ENCODE measurements at regions not wholly inside any gene's neighbourhood (a gene's known extent, or its start where the extent isn't known, plus 50 kb on each side); places are given as distances from the start of the nearest gene placed in this dataset.

GRCh38 chr6:87923389-87924050, 124.1 kb upstream of the SPACA1 start:
- Histone ChIP-seq H3K9me3 (ENCODE audit: control insufficient read depth in 5 of 5, low read length in 5 of 5) (no peaks in the 10 kb centered on the region), H3K27ac (ENCODE audit: low read depth, low read length) (no peak overlapping the region), H3K36me3 (ENCODE audit: control insufficient read depth in 5 of 5, insufficient read depth in 5 of 5, low read length in 5 of 5) (no peaks in the 10 kb centered on the region), H3K4me1 (ENCODE audit: control insufficient read depth in 5 of 5, insufficient read depth in 5 of 5, low read length in 5 of 5) (peaks cover 0 to 11% (median 7%) of the 10 kb centered on the region in 5 donors), H3K27me3 (ENCODE audit: control insufficient read depth in 5 of 5, insufficient read depth in 4 of 5, low read length in 5 of 5) (no peaks in the 10 kb centered on the region), H3K9ac (ENCODE audit: low read length in 5 of 5) (no peak overlapping the region), H3K4me3 (ENCODE audit: low read depth in 1 of 5, low read length in 5 of 5) (no peak overlapping the region)

GRCh38 chr6:87922947-87923330, 124.7 kb upstream of the SPACA1 start:
- Histone ChIP-seq H3K27me3 (ENCODE audit: control insufficient read depth in 5 of 5, insufficient read depth in 4 of 5, low read length in 5 of 5) (no peaks in the 10 kb centered on the region), H3K4me1 (ENCODE audit: control insufficient read depth in 5 of 5, insufficient read depth in 5 of 5, low read length in 5 of 5) (peaks cover 0 to 11% (median 7%) of the 10 kb centered on the region in 5 donors)

GRCh38 chr6:87922196-87922946, 125.3 kb upstream of the SPACA1 start:
- Histone ChIP-seq H3K27me3 (ENCODE audit: control insufficient read depth in 5 of 5, insufficient read depth in 4 of 5, low read length in 5 of 5) (no peaks in the 10 kb centered on the region), H3K4me1 (ENCODE audit: control insufficient read depth in 5 of 5, insufficient read depth in 5 of 5, low read length in 5 of 5) (peaks cover 0 to 11% (median 7%) of the 10 kb centered on the region in 5 donors), H3K9ac (ENCODE audit: low read length in 5 of 5) (no peak overlapping the region), H3K27ac (ENCODE audit: low read depth, low read length) (no peak overlapping the region), H3K4me3 (ENCODE audit: low read depth in 1 of 5, low read length in 5 of 5) (no peak overlapping the region), H3K9me3 (ENCODE audit: control insufficient read depth in 5 of 5, low read length in 5 of 5) (no peaks in the 10 kb centered on the region), H3K36me3 (ENCODE audit: control insufficient read depth in 5 of 5, insufficient read depth in 5 of 5, low read length in 5 of 5) (no peaks in the 10 kb centered on the region)

More at GRCh38 chr6:87922947-87923330, 124.7 kb upstream of the SPACA1 start:
- H3K9ac ChIP-seq (ENCODE audit: low read length in 5 of 5) = no peak overlapping the region
- H3K27ac ChIP-seq (ENCODE audit: low read depth, low read length) = no peak overlapping the region
- no peaks in the 10 kb centered on the region for H3K9me3 ChIP-seq (ENCODE audit: control insufficient read depth in 5 of 5, low read length in 5 of 5)
- no peaks in the 10 kb centered on the region for H3K36me3 ChIP-seq (ENCODE audit: control insufficient read depth in 5 of 5, insufficient read depth in 5 of 5, low read length in 5 of 5)
- H3K4me3 ChIP-seq (ENCODE audit: low read depth in 1 of 5, low read length in 5 of 5) = no peak overlapping the region

GRCh38 chr6:87921034-87921433, 126.6 kb upstream of the SPACA1 start:
- Histone ChIP-seq H3K4me1 (ENCODE audit: control insufficient read depth in 5 of 5, insufficient read depth in 5 of 5, low read length in 5 of 5) (peaks cover 0 to 11% (median 7%) of the 10 kb centered on the region in 5 donors), H3K27me3 (ENCODE audit: control insufficient read depth in 5 of 5, insufficient read depth in 4 of 5, low read length in 5 of 5) (no peaks in the 10 kb centered on the region), H3K9ac (ENCODE audit: low read length in 5 of 5) (no peak overlapping the region), H3K27ac (ENCODE audit: low read depth, low read length) (no peak overlapping the region), H3K4me3 (ENCODE audit: low read depth in 1 of 5, low read length in 5 of 5) (no peak overlapping the region), H3K9me3 (ENCODE audit: control insufficient read depth in 5 of 5, low read length in 5 of 5) (peaks cover 0 to 5% (median 3%) of the 10 kb centered on the region in 5 donors), H3K36me3 (ENCODE audit: control insufficient read depth in 5 of 5, insufficient read depth in 5 of 5, low read length in 5 of 5) (no peaks in the 10 kb centered on the region)

- Histone ChIP-seq H3K27me3 (ENCODE audit: control insufficient read depth in 5 of 5, insufficient read depth in 4 of 5, low read length in 5 of 5) (no peaks in the 10 kb centered on the region), H3K9me3 (ENCODE audit: control insufficient read depth in 5 of 5, low read length in 5 of 5) (peaks cover 0 to 9% (median 3%) of the 10 kb centered on the region in 5 donors), H3K4me3 (ENCODE audit: low read depth in 1 of 5, low read length in 5 of 5) (no peak overlapping the region), H3K4me1 (ENCODE audit: control insufficient read depth in 5 of 5, insufficient read depth in 5 of 5, low read length in 5 of 5) (peaks cover 0 to 11% (median 7%) of the 10 kb centered on the region in 5 donors), H3K27ac (ENCODE audit: low read depth, low read length) (no peak overlapping the region), H3K36me3 (ENCODE audit: control insufficient read depth in 5 of 5, insufficient read depth in 5 of 5, low read length in 5 of 5) (no peaks in the 10 kb centered on the region), H3K9ac (ENCODE audit: low read length in 5 of 5) (no peak overlapping the region)
These were observed 127.4 kb upstream of the SPACA1 start for GRCh38 chr6:87920245-87920644.

GRCh38 chr6:87919416-87919815, 128.2 kb upstream of the SPACA1 start:
- Histone ChIP-seq H3K4me1 (ENCODE audit: control insufficient read depth in 5 of 5, insufficient read depth in 5 of 5, low read length in 5 of 5) (peaks cover 0 to 11% (median 7%) of the 10 kb centered on the region in 5 donors), H3K9ac (ENCODE audit: low read length in 5 of 5) (no peak overlapping the region), H3K27me3 (ENCODE audit: control insufficient read depth in 5 of 5, insufficient read depth in 4 of 5, low read length in 5 of 5) (no peaks in the 10 kb centered on the region), H3K36me3 (ENCODE audit: control insufficient read depth in 5 of 5, insufficient read depth in 5 of 5, low read length in 5 of 5) (no peaks in the 10 kb centered on the region), H3K27ac (ENCODE audit: low read depth, low read length) (no peak overlapping the region), H3K4me3 (ENCODE audit: low read depth in 1 of 5, low read length in 5 of 5) (no peak overlapping the region), H3K9me3 (ENCODE audit: control insufficient read depth in 5 of 5, low read length in 5 of 5) (peaks cover 0 to 9% (median 3%) of the 10 kb centered on the region in 5 donors)

- no peaks in the 10 kb centered on the region for H3K36me3 ChIP-seq (ENCODE audit: control insufficient read depth in 5 of 5, insufficient read depth in 5 of 5, low read length in 5 of 5)
- H3K27me3 ChIP-seq (ENCODE audit: control insufficient read depth in 5 of 5, insufficient read depth in 4 of 5, low read length in 5 of 5) = no peaks in the 10 kb centered on the region
- H3K4me1 ChIP-seq (ENCODE audit: control insufficient read depth in 5 of 5, insufficient read depth in 5 of 5, low read length in 5 of 5) = peaks cover 0 to 11% (median 7%) of the 10 kb centered on the region in 5 donors
- H3K27ac ChIP-seq (ENCODE audit: low read depth, low read length) = no peak overlapping the region
- H3K4me3 ChIP-seq (ENCODE audit: low read depth in 1 of 5, low read length in 5 of 5) = no peak overlapping the region
- no peak overlapping the region for H3K9ac ChIP-seq (ENCODE audit: low read length in 5 of 5)
- peaks cover 0 to 9% (median 3%) of the 10 kb centered on the region in 5 donors for H3K9me3 ChIP-seq (ENCODE audit: control insufficient read depth in 5 of 5, low read length in 5 of 5)
These were observed 128.6 kb upstream of the SPACA1 start for GRCh38 chr6:87919001-87919400.

- no peak overlapping the region for H3K27ac ChIP-seq (ENCODE audit: low read depth, low read length)
- H3K36me3 ChIP-seq (ENCODE audit: control insufficient read depth in 5 of 5, insufficient read depth in 5 of 5, low read length in 5 of 5) = no peaks in the 10 kb centered on the region
- peaks cover 0 to 9% (median 3%) of the 10 kb centered on the region in 5 donors for H3K9me3 ChIP-seq (ENCODE audit: control insufficient read depth in 5 of 5, low read length in 5 of 5)
- no peak overlapping the region for H3K9ac ChIP-seq (ENCODE audit: low read length in 5 of 5)
- H3K4me3 ChIP-seq (ENCODE audit: low read depth in 1 of 5, low read length in 5 of 5) = no peak overlapping the region
- H3K4me1 ChIP-seq (ENCODE audit: control insufficient read depth in 5 of 5, insufficient read depth in 5 of 5, low read length in 5 of 5) = peaks cover 0 to 11% (median 7%) of the 10 kb centered on the region in 5 donors
- no peaks in the 10 kb centered on the region for H3K27me3 ChIP-seq (ENCODE audit: control insufficient read depth in 5 of 5, insufficient read depth in 4 of 5, low read length in 5 of 5)
These were observed 129.1 kb upstream of the SPACA1 start for GRCh38 chr6:87918461-87918941.

- H3K27me3 ChIP-seq (ENCODE audit: control insufficient read depth in 5 of 5, insufficient read depth in 4 of 5, low read length in 5 of 5) = no peaks in the 10 kb centered on the region
- H3K36me3 ChIP-seq (ENCODE audit: control insufficient read depth in 5 of 5, insufficient read depth in 5 of 5, low read length in 5 of 5) = no peaks in the 10 kb centered on the region
- H3K4me3 ChIP-seq (ENCODE audit: low read depth in 1 of 5, low read length in 5 of 5) = no peak overlapping the region
- H3K9ac ChIP-seq (ENCODE audit: low read length in 5 of 5) = no peak overlapping the region
- no peak overlapping the region for H3K27ac ChIP-seq (ENCODE audit: low read depth, low read length)
- H3K4me1 ChIP-seq (ENCODE audit: control insufficient read depth in 5 of 5, insufficient read depth in 5 of 5, low read length in 5 of 5) = peaks cover 0 to 11% (median 7%) of the 10 kb centered on the region in 5 donors
- H3K9me3 ChIP-seq (ENCODE audit: control insufficient read depth in 5 of 5, low read length in 5 of 5) = peaks cover 0 to 9% (median 3%) of the 10 kb centered on the region in 5 donors
These were observed 129.8 kb upstream of the SPACA1 start for GRCh38 chr6:87917886-87918285.

GRCh38 chr6:87916446-87916845, 131.2 kb upstream of the SPACA1 start:
- no peak overlapping the region for H3K9ac ChIP-seq (ENCODE audit: low read length in 5 of 5)
- no peaks in the 10 kb centered on the region for H3K27me3 ChIP-seq (ENCODE audit: control insufficient read depth in 5 of 5, insufficient read depth in 4 of 5, low read length in 5 of 5)
- H3K36me3 ChIP-seq (ENCODE audit: control insufficient read depth in 5 of 5, insufficient read depth in 5 of 5, low read length in 5 of 5) = no peaks in the 10 kb centered on the region
- H3K27ac ChIP-seq (ENCODE audit: low read depth, low read length) = no peak overlapping the region
- H3K4me1 ChIP-seq (ENCODE audit: control insufficient read depth in 5 of 5, insufficient read depth in 5 of 5, low read length in 5 of 5) = no peaks in the 10 kb centered on the region
- peaks cover 0 to 9% (median 3%) of the 10 kb centered on the region in 5 donors for H3K9me3 ChIP-seq (ENCODE audit: control insufficient read depth in 5 of 5, low read length in 5 of 5)
- no peak overlapping the region for H3K4me3 ChIP-seq (ENCODE audit: low read depth in 1 of 5, low read length in 5 of 5)
